ENCODE measurements at regions not wholly inside any gene's neighbourhood (a gene's known extent, or its start where the extent isn't known, plus 50 kb on each side); places are given as distances from the start of the nearest gene placed in this dataset.

DNA sequence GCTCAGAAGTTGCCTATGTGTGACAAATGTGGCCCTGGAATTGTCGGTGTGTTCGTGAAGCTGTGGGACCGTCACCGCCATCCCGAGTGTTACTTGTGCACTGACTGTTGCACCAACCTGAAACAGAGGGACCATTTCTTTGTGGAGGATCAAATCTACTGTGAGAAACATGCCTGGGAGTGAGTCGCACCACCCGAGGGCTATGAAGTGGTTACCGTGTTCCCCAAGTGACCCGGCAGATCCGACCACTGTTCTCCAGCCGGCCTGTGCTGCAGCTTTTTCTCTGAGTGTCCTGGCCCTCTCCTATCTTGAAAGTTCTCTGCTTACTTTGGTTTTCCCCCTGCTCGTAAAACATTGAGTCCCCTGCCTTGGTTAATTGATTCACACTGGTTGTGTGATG is 65.3 kb downstream of the VCPKMT start:
- Histone ChIP-seq H3K27me3 (ENCODE audit: low read depth, low read length) (no peaks in the 10 kb centered on the region), H3K4me2 (ENCODE audit: low read length) (no peak overlapping the region), H2AFZ (ENCODE audit: low read depth, low read length) (no peak overlapping the region), H3K9ac (ENCODE audit: low read length) (no peak overlapping the region), H3K36me3 (replicated peaks; ENCODE audit: low read depth, low read length) (no peaks in the 10 kb centered on the region), H4K20me1 (ENCODE audit: insufficient read depth, low read length) (no peaks in the 10 kb centered on the region), H3K9me3 (ENCODE audit: insufficient read depth, low read length) (no peaks in the 10 kb centered on the region), H3K79me2 (ENCODE audit: low read length) (no peaks in the 10 kb centered on the region), H3K27ac (ENCODE audit: low read length) (no peak overlapping the region), H3K4me3 (ENCODE audit: low read length) (no peak overlapping the region), H3K4me1 (ENCODE audit: low read length) (peaks cover 16% of the 10 kb centered on the region)
- TF ChIP-seq EZH2phosphoT487 (IDR thresholded peaks at IDR 0.05; ENCODE audit: low read depth) = no peak
- TF ChIP-seq, protein P1, sequence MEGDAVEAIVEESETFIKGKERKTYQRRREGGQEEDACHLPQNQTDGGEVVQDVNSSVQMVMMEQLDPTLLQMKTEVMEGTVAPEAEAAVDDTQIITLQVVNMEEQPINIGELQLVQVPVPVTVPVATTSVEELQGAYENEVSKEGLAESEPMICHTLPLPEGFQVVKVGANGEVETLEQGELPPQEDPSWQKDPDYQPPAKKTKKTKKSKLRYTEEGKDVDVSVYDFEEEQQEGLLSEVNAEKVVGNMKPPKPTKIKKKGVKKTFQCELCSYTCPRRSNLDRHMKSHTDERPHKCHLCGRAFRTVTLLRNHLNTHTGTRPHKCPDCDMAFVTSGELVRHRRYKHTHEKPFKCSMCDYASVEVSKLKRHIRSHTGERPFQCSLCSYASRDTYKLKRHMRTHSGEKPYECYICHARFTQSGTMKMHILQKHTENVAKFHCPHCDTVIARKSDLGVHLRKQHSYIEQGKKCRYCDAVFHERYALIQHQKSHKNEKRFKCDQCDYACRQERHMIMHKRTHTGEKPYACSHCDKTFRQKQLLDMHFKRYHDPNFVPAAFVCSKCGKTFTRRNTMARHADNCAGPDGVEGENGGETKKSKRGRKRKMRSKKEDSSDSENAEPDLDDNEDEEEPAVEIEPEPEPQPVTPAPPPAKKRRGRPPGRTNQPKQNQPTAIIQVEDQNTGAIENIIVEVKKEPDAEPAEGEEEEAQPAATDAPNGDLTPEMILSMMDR (IDR thresholded peaks at IDR 0.05; ENCODE audit: low read depth, low read length) = no peak

DNA sequence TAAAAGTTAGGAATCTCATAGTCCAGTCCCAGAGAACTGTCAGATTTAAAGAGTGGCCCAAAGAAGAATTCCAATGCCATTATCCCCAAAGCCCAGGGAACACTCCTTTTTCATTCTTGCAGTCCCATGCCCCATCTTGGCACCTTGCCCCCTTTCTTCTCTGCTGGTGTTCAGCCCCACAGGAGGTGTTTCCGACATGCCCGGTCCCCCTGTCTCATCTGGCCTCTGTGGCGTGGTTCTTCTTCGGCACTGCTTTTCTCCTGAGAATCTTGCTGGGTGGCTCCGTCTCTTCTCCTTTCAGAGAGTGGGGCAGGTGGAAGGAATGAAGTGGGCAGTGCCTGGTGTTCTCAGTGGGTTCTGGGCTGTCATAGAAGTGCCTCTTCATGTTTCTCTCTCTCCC is 64.7 kb downstream of the VCPKMT start:
- Histone ChIP-seq H2AFZ (ENCODE audit: low read depth, low read length) (no peak overlapping the region), H3K79me2 (ENCODE audit: low read length) (no peaks in the 10 kb centered on the region), H3K4me3 (ENCODE audit: low read length) (no peak overlapping the region), H3K27ac (ENCODE audit: low read length) (no peak overlapping the region), H3K9ac (ENCODE audit: low read length) (no peak overlapping the region), H3K4me2 (ENCODE audit: low read length) (no peak overlapping the region), H3K4me1 (ENCODE audit: low read length) (peaks cover 17% of the 10 kb centered on the region), H3K9me3 (ENCODE audit: insufficient read depth, low read length) (no peaks in the 10 kb centered on the region), H3K36me3 (replicated peaks; ENCODE audit: low read depth, low read length) (no peaks in the 10 kb centered on the region), H3K27me3 (ENCODE audit: low read depth, low read length) (no peaks in the 10 kb centered on the region), H4K20me1 (ENCODE audit: insufficient read depth, low read length) (no peaks in the 10 kb centered on the region)
- TF ChIP-seq, protein P1 (IDR thresholded peaks at IDR 0.05; ENCODE audit: low read depth, low read length) = no peak
- no peak for TF ChIP-seq EZH2phosphoT487 (IDR thresholded peaks at IDR 0.05; ENCODE audit: low read depth)

DNA sequence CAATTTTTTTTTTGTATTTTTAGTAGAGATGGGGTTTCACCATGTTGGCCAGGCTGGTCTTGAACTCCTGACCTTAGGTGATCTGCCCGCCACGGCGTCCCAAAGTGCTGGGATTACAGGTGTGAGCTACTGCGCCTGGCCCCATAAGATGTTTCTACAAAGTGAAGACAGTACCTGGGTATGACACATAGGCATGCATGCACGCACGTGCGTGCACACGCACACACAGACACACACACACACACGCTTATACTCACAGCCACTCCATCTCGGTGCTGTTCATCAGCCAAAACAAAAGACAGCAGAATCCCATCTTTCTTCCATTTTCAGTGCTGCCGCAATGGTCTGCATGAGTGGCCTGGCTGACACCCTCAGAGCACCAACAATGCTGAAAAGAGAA is 63.9 kb downstream of the VCPKMT start:
- H3K27me3 ChIP-seq (ENCODE audit: low read depth, low read length) = no peaks in the 10 kb centered on the region
- H2AFZ ChIP-seq (ENCODE audit: low read depth, low read length) = no peak overlapping the region
- H3K4me3 ChIP-seq (ENCODE audit: low read length) = no peak overlapping the region
- H3K36me3 ChIP-seq (replicated peaks; ENCODE audit: low read depth, low read length) = no peaks in the 10 kb centered on the region
- H3K27ac ChIP-seq (ENCODE audit: low read length) = no peak overlapping the region
- H3K9me3 ChIP-seq (ENCODE audit: insufficient read depth, low read length) = no peaks in the 10 kb centered on the region
- no peak overlapping the region for H3K9ac ChIP-seq (ENCODE audit: low read length)
- H4K20me1 ChIP-seq (ENCODE audit: insufficient read depth, low read length) = no peaks in the 10 kb centered on the region
- no peaks in the 10 kb centered on the region for H3K79me2 ChIP-seq (ENCODE audit: low read length)
- no peak overlapping the region for H3K4me2 ChIP-seq (ENCODE audit: low read length)
- peaks cover 18% of the 10 kb centered on the region for H3K4me1 ChIP-seq (ENCODE audit: low read length)
- no peak for TF ChIP-seq EZH2phosphoT487 (IDR thresholded peaks at IDR 0.05; ENCODE audit: low read depth)
- TF ChIP-seq, protein P1 (IDR thresholded peaks at IDR 0.05; ENCODE audit: low read depth, low read length) = no peak

DNA sequence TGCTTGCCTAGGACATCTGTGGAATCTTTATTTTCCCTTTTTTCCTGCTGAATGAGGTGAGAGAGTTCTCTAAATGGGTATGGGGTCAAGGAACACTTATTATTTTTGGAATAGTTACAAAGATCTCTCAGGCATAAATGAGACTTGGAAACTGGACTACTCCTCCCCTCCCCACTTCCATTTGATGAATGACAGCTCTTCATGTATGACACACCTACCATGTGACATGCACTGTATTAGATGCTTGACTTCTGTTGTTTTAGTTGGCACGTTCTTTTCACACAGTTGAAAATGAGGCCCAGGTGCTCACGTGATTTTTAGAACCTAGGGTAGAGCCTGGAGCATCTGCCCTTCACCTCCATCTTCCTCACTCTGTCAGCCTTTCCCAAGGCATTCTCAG is 62.4 kb downstream of the VCPKMT start:
- H3K4me2 ChIP-seq (ENCODE audit: low read length) = no peak overlapping the region
- H3K79me2 ChIP-seq (ENCODE audit: low read length) = no peaks in the 10 kb centered on the region
- no peak overlapping the region for H2AFZ ChIP-seq (ENCODE audit: low read depth, low read length)
- peaks cover 23% of the 10 kb centered on the region for H3K4me1 ChIP-seq (ENCODE audit: low read length)
- no peak overlapping the region for H3K27ac ChIP-seq (ENCODE audit: low read length)
- no peak overlapping the region for H3K9ac ChIP-seq (ENCODE audit: low read length)
- no peaks in the 10 kb centered on the region for H3K27me3 ChIP-seq (ENCODE audit: low read depth, low read length)
- H3K9me3 ChIP-seq (ENCODE audit: insufficient read depth, low read length) = no peaks in the 10 kb centered on the region
- no peaks in the 10 kb centered on the region for H4K20me1 ChIP-seq (ENCODE audit: insufficient read depth, low read length)
- TF ChIP-seq EZH2phosphoT487 (IDR thresholded peaks at IDR 0.05; ENCODE audit: low read depth) = no peak
- TF ChIP-seq, protein P1 (IDR thresholded peaks at IDR 0.05; ENCODE audit: low read depth, low read length) = no peak
- H3K36me3 ChIP-seq (replicated peaks; ENCODE audit: low read depth, low read length) = no peaks in the 10 kb centered on the region
- no peak overlapping the region for H3K4me3 ChIP-seq (ENCODE audit: low read length)
